ENCODE measurements at regions not wholly inside any gene's neighbourhood (a gene's known extent, or its start where the extent isn't known, plus 50 kb on each side); places are given as distances from the start of the nearest gene placed in this dataset.

DNA sequence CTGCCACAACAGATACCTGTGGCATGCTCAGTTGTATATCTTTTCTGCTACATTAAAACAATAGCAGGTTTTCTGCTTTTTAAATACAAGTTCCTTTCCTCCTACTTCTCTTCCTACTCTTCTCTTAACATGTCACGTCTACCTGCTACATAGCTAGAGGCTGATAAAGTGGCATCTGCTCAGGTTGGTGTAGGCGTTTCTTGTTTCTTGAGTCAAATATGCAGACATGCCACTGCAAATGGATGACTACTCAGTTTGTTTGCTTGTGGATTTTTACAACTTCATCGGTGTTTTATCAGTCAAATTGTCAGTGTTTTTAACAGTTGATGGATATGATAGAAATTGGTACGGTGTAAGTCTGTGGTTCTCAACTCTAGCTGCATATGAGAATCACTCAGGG is 525.7 kb downstream of the TLE4 start:
- 93% methylated on average over 4 of the region's 4 CpGs; no CpG with 5 or more reads in 1 of the 2 experiments for WGBS, 2 experiments (ENCODE audit: extremely low coverage in 1 of 2, insufficient coverage in 1 of 2, insufficient read length in 1 of 2, insufficient replicate concordance in 2 of 2, low coverage in 1 of 2, low lambda C conversion rate in 2 of 2, missing lambda C conversion rate in 1 of 2)
- H3K23me2 ChIP-seq (ENCODE audit: low read depth, low read length), result no peaks in the 10 kb centered on the region
- FAIRE-seq, result no peak
- no peaks in the 10 kb centered on the region for H3K9me3 ChIP-seq (ENCODE audit: insufficient read depth in 2 of 2, low read depth in 1 of 2, low read length in 1 of 2)
- H3K9ac ChIP-seq (replicated peaks in 1 of 4; ENCODE audit: extremely low read depth in 1 of 4, low read depth in 3 of 4, low read length in 3 of 4), result no peak overlapping the region
- no peaks in the 10 kb centered on the region for H3K4me1 ChIP-seq (replicated peaks in 1 of 4; ENCODE audit: control insufficient read depth in 3 of 4, insufficient read depth in 4 of 4, low read length in 3 of 4)
- no peak overlapping the region for H4K91ac ChIP-seq (replicated peaks; ENCODE audit: insufficient read length, low read length)
- no peak overlapping the region for H3K56ac ChIP-seq (replicated peaks; ENCODE audit: insufficient read length, low read depth, low read length)
- H3K14ac ChIP-seq (ENCODE audit: insufficient read length), result no peak overlapping the region
- H4K20me1 ChIP-seq (replicated peaks in 1 of 2; ENCODE audit: control insufficient read depth in 1 of 2, insufficient read depth in 2 of 2, low read length in 2 of 2), result no peaks in the 10 kb centered on the region
- no peak overlapping the region for H3K27ac ChIP-seq (ENCODE audit: low read depth, low read length)
- DNase-seq (ENCODE audit: low read depth in 1 of 2, low spot score in 2 of 2), result no peak
- peak overlapping the region; percentile 35; the same call in 1 of the 2 replicates for H2AFZ ChIP-seq (ENCODE audit: low read length)
- ChIA-PET POLR2A (ENCODE audit: partially characterized antibody) (interaction anchor here (1.0 kb wide), 1 partner anchor 526 kb away, joined by 3 read pairs; the partner anchor contains the start of gene TLE4), CTCF (ENCODE audit: partially characterized antibody) (no interaction called here)
- no peak overlapping the region for H3K4me3 ChIP-seq (ENCODE audit: extremely low read depth in 1 of 4, insufficient read depth in 2 of 4, low read depth in 3 of 4, low read length in 4 of 4)
- H3K79me2 ChIP-seq (ENCODE audit: control insufficient read depth in 1 of 2, insufficient read depth in 2 of 2, low read length in 2 of 2), result no peaks in the 10 kb centered on the region
- H4K8ac ChIP-seq (ENCODE audit: extremely low read depth, insufficient read depth, low read length), result no peak overlapping the region
- no peaks in the 10 kb centered on the region for H3K79me1 ChIP-seq (ENCODE audit: low read depth, low read length)
- H3K4ac ChIP-seq (replicated peaks; ENCODE audit: insufficient read length, low read depth, low read length), result no peak overlapping the region
- H2BK120ac ChIP-seq (replicated peaks; ENCODE audit: low read depth, low read length), result no peak overlapping the region
- H3K4me2 ChIP-seq (ENCODE audit: insufficient read depth in 1 of 2, low read depth in 2 of 2, low read length in 2 of 2), result no peak overlapping the region
- H3K23ac ChIP-seq (ENCODE audit: insufficient read length), result no peak overlapping the region
- no peak overlapping the region for H2BK5ac ChIP-seq (ENCODE audit: low read depth, low read length)
- H2BK15ac ChIP-seq (ENCODE audit: low read length), result no peak overlapping the region
- H4K5ac ChIP-seq (ENCODE audit: insufficient read length, low read depth, low read length), result no peak overlapping the region
- H3K18ac ChIP-seq (ENCODE audit: extremely low read depth, low read length), result no peak overlapping the region
- no peaks in the 10 kb centered on the region for H3K36me3 ChIP-seq (ENCODE audit: control insufficient read depth in 2 of 4, insufficient read depth in 4 of 4, low read length in 3 of 4)
- no peak overlapping the region for H2BK12ac ChIP-seq (ENCODE audit: low read depth, low read length)
- H3K27me3 ChIP-seq (replicated peaks in 1 of 4; ENCODE audit: control insufficient read depth in 3 of 4, extremely low read depth in 1 of 4, insufficient read depth in 3 of 4, low read length in 3 of 4), result no peaks in the 10 kb centered on the region
- H2AK5ac ChIP-seq (ENCODE audit: low read depth, low read length), result no peak overlapping the region
- no peak overlapping the region for H2BK20ac ChIP-seq (ENCODE audit: low read length)
- TF ChIP-seq RBBP5 (IDR thresholded peaks at IDR 0.05; ENCODE audit: borderline replicate concordance, low read depth, low read length), result no peak
- no peak for TF ChIP-seq GABPA (IDR thresholded peaks at IDR 0.05; ENCODE audit: borderline replicate concordance, insufficient read depth, low read length)
